ENCODE measurements at regions not wholly inside any gene's neighbourhood (a gene's known extent, or its start where the extent isn't known, plus 50 kb on each side); places are given as distances from the start of the nearest gene placed in this dataset.
A peak's percentile ranks its signal among the peaks of the same experiment; 100 is the strongest.
"Not testable (repeated sequence)": the region's sequence is repeated elsewhere in the genome, so short reads cannot be mapped to it uniquely, and the experiment has no call there.

- no peak for DNase-seq
Measured at GRCh38 chr7:108627476-108628051, 57.9 kb downstream of the DNAJB9 start.

GRCh38 chr7:108628678-108629077, 59.0 kb downstream of the DNAJB9 start:
- no peak for DNase-seq

- DNase-seq = no peak
Measured at GRCh38 chr7:108629651-108630400, 60.2 kb downstream of the DNAJB9 start.

GRCh38 chr7:108634036-108634435, 64.4 kb downstream of the DNAJB9 start:
- peak; percentile 24 for DNase-seq

GRCh38 chr7:108634535-108634934, 64.9 kb downstream of the DNAJB9 start:
- DNase-seq = no peak

- peak; percentile 99 for DNase-seq
Measured at GRCh38 chr7:108637049-108637621, 67.5 kb downstream of the DNAJB9 start.

- DNase-seq = no peak
Measured at GRCh38 chr7:108642126-108642525, 72.5 kb downstream of the DNAJB9 start.

GRCh38 chr7:108643136-108643535, 73.5 kb downstream of the DNAJB9 start:
- DNase-seq = peak; percentile 29

GRCh38 chr7:108648989-108649388, 79.3 kb downstream of the DNAJB9 start:
- no peak for DNase-seq

GRCh38 chr7:108650467-108650866, 80.8 kb downstream of the DNAJB9 start:
- peak; percentile 80 for DNase-seq

GRCh38 chr7:108652886-108653285, 83.2 kb downstream of the DNAJB9 start:
- DNase-seq = no peak

GRCh38 chr7:108653526-108653925, 83.9 kb downstream of the DNAJB9 start:
- no peak for DNase-seq

GRCh38 chr7:108657140-108657726, 87.6 kb downstream of the DNAJB9 start:
- DNase-seq = not testable (repeated sequence)

GRCh38 chr7:108659261-108659660, 89.6 kb downstream of the DNAJB9 start:
- DNase-seq = no peak

GRCh38 chr7:108659867-108660266, 90.2 kb downstream of the DNAJB9 start:
- no peak for DNase-seq

- peak; percentile 59 for DNase-seq
Measured at GRCh38 chr7:108660465-108660864, 90.8 kb downstream of the DNAJB9 start.

- no peak for DNase-seq
Measured at GRCh38 chr7:108662783-108663362, 93.2 kb downstream of the DNAJB9 start.

- DNase-seq = no peak
Measured at GRCh38 chr7:108663701-108664100, 94.0 kb downstream of the DNAJB9 start.

- DNase-seq = no peak
Measured at GRCh38 chr7:108667216-108667615, 97.5 kb downstream of the DNAJB9 start.

GRCh38 chr7:108669958-108670357, 100.3 kb downstream of the DNAJB9 start:
- DNase-seq = no peak

GRCh38 chr7:108673699-108674098, 104.0 kb downstream of the DNAJB9 start:
- DNase-seq = peak; percentile 68

GRCh38 chr7:108684629-108685028, 115.0 kb downstream of the DNAJB9 start:
- peak; percentile 42 for DNase-seq

- no peak for DNase-seq
Measured at GRCh38 chr7:108686494-108686893, 116.8 kb downstream of the DNAJB9 start.

GRCh38 chr7:108697254-108697653, 127.6 kb downstream of the DNAJB9 start:
- DNase-seq = peak; percentile 23
